Body of pancreas (tissue), 4 donors: ENCODE measurements at regions not wholly inside any gene's neighbourhood (a gene's known extent, or its start where the extent isn't known, plus 50 kb on each side); places are given as distances from the start of the nearest gene placed in this dataset.

ENCODE experiments used
- CTCF ChIP-seq, 7 experiments: fragments of 450-650 bp in 4 of 7; fragments of 200-600 bp in 3 of 7; sonication (generic) in 3 of 7; IDR thresholded peaks; one replicate each; pipeline ENCODE4 v1.5.1; 2016 to 2019; ENCODE audit warnings: antibody characterized with exemption in 7 of 7
- POLR2A ChIP-seq, 3 donors: fragments of 450-650 bp; IDR thresholded peaks; one replicate each; pipeline ENCODE4 v1.6.1; 2016; ENCODE audit warnings: antibody characterized with exemption in 3 of 3, mild to moderate bottlenecking in 2 of 3

GRCh38 chr14:97840159-97840558 is 1043.0 kb downstream of the VRK1 start:
- TF ChIP-seq CTCF (IDR thresholded peaks at IDR 0.05) (no peak), POLR2A (IDR thresholded peaks at IDR 0.05) (no peak)
